ENCODE measurements at regions not wholly inside any gene's neighbourhood (a gene's known extent, or its start where the extent isn't known, plus 50 kb on each side); places are given as distances from the start of the nearest gene placed in this dataset.
"Not testable (repeated sequence)": the region's sequence is repeated elsewhere in the genome, so short reads cannot be mapped to it uniquely, and the experiment has no call there.

DNA sequence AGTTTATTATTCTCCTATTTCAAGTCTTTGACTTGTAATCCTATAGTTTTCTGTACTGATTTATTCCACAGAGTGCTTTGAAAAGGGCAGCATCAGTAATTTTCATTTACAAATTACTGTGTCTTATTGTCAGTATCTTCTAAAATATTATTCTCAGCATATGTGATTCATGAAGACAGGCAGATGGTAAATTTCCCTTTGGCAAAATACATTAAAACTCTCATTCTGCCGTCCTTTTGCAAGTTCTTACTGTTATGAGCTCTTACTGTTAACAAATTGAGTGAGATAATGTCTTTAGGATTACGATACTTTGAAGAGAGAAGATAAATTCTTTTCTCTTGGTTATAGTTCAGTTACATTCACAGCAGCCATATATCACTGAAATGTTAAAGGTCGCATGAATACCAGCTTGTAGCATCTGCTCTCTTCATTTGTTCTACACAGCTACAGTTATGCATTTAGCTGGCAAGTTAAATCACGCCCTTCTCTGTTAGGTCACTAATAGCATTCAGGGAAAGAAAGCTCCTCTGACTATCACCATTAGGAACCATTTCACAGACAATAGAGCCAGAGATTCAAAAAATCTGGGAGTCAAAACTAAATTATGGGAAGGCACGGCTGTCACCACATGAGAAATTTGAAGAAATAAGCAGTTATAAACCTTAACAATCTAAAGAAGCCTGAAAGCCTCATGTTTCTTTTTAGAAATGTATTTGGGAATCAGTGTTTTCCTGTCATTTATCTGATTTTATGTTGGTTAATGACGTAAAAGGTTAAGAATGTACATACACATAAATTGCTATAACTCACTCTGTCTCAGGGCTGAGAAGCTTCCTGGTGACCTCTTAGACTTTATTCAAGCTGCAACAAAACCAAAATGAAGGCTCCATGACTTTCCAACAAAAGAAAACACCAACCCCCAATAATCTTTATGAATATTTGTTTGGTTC, 109.6 kb upstream of the SP4 start:
- no peak for DNase-seq (ENCODE audit: low spot score)

DNA sequence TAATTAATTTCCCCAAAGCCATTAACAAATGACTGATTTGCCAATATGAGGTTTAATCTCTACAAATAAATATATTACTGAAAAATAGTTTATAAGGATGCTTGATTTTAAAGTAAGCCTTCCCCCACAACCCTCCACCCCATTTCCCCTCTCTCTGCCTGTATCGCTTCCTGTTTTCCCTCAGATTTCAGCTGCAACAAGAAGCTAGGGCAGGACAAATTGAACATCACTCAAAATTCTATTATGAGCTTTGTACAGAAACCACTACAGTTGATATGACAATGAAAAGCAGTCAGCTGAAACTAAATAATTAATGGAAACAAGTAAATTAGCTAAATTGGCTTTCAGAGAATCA, 109.0 kb upstream of the SP4 start:
- DNase-seq (ENCODE audit: low spot score): no peak

DNA sequence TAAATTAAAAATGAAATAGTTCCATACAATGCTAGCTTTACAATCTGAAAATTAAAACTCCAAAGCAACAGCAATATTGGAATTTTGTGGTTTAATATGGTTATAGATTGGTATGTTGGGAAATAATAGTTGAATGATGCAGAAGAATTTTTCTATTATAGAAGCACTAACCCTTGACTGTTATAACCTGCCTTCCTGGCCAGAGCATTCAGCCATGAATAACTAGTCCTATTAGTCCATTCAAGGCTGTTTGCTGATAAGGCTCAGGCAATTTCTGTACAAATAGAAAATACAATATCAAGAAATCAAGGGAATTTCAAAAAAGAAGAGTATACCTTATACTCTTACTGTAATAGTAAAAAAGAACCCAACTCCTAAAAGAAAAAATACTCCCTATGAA, 101.6 kb upstream of the SP4 start:
- DNase-seq (ENCODE audit: low spot score): no peak

DNA sequence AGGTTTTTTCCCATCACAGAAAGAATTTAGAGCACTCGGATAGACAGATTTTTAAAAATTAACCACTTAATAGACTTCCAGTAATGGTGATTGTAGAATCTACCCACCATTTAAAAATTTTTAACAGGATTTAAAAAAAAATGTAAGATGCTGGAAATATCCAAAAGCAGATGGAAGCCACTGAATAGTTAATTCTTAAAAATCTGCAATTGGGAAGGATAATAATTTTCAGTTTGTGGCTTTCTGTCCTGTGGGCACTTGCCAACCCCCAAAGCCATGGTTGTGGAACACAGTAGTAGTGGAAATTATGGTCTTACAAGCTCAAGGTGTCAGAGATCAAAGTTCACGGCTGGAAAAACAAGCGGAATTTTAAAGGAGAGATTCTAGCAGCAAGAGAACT, 101.0 kb upstream of the SP4 start:
- DNase-seq (ENCODE audit: low spot score): no peak

DNA sequence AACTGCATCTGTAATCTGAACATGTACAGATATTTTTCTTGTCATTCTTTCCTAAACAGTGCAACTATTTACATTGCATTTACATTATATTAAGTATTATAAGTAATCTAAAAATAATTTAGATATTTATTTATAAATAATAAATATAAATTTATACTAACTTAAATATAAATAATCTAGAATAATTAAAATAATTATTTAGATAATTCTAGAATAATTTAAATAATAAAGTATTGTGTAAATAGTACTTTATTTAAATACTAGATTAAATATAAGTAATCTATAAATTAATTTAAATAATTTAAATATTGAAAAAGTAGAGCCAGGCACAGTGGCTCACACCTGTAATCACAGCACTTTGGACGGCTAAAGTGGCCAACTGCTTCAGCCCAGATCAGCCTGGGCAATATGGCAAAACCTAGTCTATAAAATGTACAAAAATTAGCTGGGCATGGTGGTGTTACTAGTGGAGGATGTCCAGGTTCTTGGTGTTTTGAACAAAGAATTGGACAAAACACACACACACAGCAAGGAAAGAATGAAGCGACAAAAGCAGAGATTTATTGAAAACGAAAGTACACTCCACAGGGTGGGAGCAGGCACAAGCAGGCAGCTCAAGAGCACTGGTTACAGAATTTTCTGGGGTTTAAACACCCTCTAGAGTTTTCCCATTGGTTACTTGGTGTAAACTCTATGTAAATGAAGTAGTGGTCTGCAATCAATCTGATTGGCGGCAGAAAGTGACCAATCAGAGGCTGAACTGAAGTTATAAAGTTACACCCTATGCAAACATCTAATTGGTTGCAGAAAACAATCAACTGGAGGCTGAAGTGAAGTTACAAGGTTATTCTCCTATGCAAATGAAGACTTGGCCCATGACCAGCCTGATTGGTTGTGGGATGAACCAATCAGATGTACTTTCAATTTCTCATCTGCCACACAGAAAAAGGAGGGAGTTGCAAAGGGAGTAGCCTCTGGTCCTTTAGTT, 100.2 kb upstream of the SP4 start:
- DNase-seq (ENCODE audit: low spot score): no peak

DNA sequence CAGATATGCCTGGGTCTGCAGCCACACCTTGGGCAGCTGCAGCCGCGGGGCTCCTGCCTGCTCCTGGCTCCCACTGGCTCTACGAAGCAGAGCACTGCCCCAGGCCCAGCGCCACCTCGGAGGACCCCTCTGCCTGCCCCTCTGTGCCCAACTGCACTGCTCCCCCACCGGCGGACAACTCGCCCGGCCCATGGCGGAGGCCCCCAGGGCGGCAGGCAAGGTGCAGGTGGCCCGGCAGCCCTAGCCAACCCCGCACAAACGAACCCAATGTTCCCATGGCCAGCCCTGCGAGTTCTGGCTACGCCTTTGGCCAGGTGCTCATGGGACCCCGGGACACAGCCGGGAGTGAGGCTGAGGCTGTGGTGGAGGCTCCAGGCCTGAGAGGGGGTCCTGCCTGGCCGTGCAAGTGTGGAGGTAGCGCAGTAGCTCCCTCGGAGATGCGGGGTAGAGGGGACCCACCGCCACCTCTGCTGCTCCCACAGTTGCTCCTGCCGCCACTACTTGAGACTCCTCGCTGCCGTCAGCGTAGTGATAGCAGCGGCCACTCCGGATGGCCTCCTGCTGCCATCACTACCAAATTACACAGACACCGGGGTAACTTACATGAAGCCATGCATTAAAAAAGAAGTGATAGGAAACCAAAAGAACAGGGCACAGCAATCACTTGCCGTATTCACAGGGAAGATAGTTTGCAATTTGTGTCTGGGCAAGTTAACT, 97.3 kb upstream of the SP4 start:
- DNase-seq (ENCODE audit: low spot score): no peak

DNA sequence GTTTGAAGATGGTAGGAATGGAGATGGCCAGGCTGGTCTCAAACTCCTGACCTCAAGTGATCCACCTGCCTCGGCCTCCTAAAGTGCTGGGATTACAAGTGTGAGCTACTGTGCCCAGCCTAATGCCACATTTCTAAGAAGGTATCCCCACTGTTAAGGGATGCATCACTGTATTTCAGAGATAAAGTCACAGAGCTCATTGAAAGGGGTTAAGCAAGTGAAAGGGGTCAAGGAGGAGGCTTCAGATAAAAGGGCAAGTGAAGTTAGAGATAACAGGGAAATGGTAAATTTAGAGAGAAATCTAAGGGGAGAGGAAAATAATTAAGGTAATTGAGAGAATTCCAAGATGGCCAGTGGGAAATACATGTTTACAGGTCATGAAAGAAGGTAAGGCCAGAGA, 93.0 kb upstream of the SP4 start:
- DNase-seq (ENCODE audit: low spot score): no peak

DNA sequence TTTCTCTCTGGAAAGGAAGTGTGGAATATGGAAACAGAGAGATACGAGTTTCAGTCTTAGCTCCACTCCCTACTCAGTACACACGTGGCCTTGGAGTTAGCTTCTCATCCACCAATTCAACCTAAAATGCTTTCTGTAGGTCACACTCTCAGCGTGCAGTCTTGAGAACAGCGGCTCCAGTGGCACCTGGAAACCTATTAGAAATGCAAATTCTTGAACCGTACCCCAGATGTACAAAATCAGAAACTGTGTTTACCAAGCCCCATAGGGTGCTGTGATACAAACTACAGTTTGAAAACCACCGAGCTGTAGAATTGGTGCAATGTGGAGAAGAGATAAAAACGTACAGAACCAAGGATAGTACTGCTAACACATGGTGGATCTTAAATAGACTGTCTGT, 91.1 kb upstream of the SP4 start:
- DNase-seq (ENCODE audit: low spot score): no peak

DNA sequence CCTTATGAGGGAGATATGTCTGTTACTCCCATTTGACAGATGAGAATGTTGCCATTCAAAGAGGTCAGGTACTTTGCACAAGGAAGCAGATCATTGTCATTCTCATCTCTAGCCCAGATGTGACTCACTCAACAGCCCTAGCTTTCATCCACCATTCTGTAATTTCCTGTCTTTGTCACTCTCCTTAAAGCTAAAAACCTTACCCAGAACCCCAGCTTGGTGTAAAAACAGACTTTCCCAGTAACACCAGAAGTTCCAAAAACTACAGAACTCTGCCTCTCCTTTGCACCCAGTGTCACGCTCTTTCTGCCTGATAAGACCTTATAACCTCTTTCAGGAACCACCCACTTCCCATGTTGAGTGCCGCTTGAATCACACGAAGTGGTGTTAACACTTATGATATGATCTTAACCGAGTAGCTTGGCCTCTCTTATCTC, 89.1 kb upstream of the SP4 start:
- no peak for DNase-seq (ENCODE audit: low spot score)

DNA sequence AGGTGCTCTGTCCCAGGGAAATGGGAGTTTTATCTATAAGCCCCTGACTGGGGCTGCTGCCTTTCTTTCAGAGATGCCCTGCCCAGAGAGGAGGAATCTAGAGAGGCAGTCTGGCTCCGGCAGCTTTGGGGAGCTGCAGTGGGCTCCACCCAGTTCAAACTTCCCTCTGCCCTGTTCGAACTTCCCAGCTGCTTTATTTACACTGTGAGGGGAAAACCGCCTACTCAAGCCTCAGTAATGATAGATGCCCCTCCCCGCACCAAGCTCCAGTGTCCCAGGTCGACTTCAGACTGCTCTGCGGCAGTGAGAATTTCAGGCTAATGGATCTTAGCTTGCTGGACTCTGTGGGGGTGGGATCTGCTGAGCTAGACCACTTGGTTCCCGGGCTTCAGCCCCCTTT, 83.0 kb upstream of the SP4 start:
- DNase-seq (ENCODE audit: low spot score): not testable (repeated sequence)

DNA sequence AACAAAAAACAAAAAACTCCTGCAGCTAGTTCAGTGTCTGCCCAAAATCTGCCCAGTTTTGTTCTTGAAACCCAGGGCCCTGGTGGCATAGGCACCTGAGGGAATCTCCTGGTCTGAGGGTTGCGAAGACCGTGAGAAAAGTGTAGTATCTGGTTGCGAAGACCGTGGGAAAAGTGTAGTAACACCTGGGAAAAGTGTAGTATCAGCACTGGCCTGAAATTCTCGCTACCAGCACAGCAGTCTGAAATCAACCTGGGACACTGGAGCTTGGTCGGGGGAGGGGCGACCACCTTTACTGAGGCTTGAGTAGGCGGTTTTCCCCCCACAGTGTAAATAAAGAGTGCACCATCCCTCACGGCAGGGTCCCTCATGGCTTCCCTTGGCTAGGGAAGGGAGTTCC, 82.5 kb upstream of the SP4 start:
- no peak for DNase-seq (ENCODE audit: low spot score)

DNA sequence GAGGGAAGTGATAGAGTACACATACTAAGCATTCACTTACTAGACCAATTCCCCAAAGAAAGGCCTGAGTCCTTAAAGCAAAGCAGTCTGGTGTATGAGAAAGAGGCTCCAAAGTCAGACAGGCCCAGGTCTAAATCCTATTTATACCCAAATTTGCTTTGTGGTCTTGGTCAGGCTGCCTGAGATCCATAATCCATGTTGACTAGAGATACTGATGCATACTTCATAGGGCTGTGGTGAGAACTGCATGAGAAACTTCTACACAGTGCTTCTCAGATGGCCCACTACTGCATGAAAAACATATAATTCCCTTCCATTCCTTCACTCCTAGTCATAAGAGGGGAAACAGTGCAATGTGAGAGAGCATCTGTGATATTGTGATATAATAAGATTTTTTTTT, 81.6 kb upstream of the SP4 start:
- DNase-seq (ENCODE audit: low spot score): no peak

DNA sequence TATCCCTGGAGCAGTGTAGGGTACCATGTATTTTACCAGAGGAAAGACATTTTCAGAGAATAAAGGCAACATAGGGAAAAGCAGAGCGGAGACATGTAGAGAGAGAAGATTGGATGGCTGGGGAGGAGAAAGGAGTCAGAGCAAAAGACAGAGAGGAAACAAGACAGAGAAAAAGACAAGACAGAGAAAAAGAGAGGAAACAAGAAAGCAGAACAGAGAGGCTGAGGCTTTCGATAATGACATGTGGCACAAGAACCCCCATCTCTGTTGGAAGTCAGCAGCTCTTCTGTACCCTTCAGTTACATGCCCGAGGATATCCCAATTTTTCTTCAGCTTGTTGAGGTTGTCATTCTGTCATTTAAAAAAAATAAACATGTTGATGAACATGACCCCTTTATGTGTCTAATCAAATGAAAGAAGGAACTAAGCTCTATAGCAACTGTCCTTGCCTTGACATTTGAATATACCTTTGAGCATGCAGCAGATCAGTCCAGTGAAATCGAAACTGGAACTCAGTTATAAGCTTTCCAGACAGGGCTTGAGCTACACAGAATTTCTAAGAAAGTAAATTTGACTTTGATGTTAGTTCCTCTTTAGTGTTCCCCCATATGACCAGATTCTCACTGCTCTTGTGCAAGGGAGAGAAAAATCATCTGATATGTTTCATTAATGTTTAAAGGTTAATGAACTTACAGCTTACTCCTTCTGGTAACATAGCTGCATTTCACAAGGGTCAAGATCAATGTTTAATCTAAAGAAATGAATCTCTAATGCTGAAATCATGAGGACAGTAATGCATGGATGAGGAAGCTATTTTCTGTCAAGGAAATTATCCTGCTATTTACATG, 75.1 kb upstream of the SP4 start:
- peak; percentile 15 for DNase-seq (ENCODE audit: low spot score)

DNA sequence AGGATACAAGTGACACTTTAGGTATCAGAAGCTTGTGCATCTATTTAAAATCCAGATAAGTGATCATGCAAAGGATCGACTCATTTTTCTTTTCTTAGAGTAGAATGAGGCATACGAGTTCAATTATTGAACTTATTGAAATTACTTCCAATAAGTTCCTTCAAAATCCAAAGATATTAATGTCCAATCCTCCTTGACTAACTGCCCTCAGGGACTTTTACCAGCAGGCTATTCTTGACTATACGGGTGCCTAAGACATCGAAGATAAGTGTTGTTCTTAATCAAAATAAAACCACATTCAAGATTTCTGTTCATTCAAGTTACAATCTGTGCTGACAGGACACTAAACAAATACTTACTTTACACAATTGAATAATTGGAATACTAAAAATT, 74.5 kb upstream of the SP4 start:
- DNase-seq (ENCODE audit: low spot score): no peak

DNA sequence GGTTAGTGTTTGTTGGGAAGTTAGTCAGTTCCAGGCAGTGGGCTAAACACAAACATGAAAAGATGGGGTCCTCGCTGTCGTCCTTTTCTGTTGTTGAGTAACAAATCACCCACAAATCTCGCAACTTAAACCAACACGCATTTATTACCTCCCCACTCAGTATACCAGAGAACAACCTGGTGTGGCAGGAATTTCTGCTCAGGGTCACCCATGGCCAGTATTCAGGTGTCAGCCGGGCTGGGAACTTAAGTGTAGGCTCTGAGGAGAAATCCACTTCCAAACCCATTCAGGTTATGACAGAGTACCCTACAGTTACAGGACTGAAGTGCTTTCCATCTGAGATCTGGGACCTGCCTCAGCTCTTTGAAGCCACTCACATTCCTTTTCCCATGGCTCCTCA, 73.6 kb upstream of the SP4 start:
- no peak for DNase-seq (ENCODE audit: low spot score)

DNA sequence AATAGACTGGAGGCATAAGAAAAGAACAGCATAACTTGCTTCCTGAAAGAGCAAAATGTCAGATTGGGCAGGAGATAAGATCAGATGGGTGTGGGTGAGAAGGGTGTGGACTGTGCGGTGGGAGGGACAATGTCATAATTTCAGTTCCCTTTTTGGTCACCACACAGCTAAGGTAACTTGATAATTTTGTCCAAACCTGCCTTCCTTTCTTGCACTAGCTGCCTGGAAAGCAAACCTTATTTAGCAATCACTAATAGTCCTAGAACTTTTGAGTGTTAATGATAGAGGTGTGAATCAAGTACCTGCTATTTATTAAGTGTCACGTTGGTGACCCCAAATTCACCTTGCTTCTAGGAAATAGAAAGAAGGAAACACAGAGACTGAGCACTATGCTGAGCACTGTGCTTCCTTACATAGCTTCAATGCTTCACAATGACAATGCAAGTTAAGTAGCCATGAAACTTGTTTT, 72.4 kb upstream of the SP4 start:
- DNase-seq (ENCODE audit: low spot score): no peak

DNA sequence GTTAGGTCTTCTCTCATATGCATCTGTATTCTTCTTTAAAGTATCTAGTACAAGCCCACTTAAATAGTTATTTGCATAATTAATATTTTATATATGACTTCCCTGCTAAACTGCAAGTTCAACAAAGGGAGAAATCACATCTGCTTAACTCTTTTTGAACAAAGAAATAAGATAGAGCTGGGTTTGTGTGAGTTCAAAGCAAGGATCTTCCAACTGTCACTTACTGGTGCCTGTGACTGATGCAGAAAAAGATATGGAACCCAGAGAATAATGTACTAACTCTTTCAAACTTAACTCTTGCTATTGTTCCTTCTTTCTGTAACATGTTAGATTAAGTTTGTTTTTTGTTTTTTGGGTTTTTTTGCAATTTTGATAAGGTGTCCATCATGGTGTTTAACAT, 71.3 kb upstream of the SP4 start:
- no peak for DNase-seq (ENCODE audit: low spot score)

DNA sequence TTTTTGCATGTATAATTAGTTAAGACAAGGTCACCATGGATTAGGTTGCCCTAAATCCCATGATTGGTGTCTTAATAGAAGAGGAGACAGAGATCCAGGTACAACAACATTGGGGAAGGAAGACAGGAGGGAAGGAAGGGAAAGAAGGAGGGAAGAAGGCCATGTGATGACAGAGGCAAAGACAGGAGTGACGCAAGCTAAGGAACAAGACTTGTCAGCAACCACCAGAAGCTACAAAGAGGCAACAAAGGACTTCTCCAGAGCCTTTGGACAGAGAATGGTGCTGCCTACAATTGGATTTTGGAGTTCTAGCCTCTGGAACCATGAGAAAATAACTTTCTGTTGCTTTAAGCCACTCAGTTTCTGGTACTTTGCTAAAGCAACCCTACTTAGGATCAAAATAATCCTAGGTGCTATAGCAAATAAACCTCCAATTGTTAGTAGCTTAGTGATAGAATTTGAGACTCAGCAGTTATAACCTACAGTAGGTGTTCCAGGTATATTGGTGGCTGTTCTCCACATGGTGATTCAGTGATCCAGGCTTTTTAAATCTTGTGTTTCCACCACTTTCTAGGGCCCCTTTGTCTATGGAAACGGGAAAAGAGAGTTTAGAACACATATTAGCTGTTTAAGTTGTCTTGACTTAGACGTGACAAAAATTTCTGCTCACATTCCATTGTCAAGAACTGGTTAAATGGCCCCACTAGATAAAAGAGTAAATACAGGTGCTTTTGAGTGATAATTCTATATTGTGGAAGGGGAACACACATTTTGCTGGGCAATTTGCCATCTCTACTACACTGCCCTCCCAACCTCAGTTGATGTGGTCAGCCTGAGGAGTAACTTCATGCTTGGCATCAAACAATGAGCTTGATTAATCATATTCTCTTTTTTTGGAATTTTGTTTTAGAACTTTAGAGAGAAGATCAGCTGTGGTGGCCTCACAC, 70.5 kb upstream of the SP4 start:
- no peak for DNase-seq (ENCODE audit: low spot score)

DNA sequence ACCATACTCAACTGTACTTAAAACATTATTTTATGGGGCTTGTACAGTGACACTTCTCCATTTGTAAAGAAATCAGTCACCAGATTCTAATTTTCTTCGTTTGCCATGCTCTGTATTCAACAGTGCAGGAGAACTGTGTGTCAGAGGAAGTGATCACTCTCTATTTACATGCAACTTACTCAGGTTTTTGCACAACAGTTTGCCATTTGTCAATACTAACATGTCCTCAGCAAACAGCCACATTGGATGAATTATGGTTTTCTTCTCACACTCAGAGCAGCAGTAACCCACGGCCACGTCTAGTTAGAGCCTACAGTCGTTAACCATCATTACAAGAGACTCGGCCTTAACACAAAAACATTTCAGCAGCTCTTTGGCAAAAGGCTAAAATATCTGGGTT, 69.2 kb upstream of the SP4 start:
- DNase-seq (ENCODE audit: low spot score): no peak

DNA sequence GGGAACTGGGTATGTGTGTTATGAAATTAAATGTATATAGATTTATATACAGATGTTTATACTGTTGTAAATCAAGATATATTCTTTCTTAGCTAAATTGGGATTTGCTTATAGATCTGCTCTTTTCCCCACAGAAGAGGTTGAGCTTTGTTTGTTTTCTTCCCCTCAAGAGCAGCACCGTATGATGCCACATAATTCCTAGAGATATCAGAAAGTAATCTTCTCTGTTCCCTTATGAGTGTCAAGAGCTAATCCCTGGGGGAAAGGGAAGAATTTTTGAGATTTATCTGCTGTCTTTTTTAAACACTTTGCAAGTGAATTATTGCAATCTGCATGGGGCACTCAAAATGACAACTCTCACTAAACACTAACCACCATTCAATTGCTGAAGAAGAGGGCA, 68.7 kb upstream of the SP4 start:
- DNase-seq (ENCODE audit: low spot score): no peak
